ENCODE measurements at regions not wholly inside any gene's neighbourhood (a gene's known extent, or its start where the extent isn't known, plus 50 kb on each side); places are given as distances from the start of the nearest gene placed in this dataset.

GRCh38 chr1:29453502-29454240 is 217.3 kb downstream of the PTPRU start:
- DNase-seq (peak in 1 of 3 donors; percentile 38), ATAC-seq (ENCODE audit: low read depth in 2 of 2) (no peak)
- no peaks in the 10 kb centered on the region for H3K4me1 ChIP-seq (ENCODE audit: control insufficient read depth, insufficient read depth, low read length, poor library complexity, severe bottlenecking)
- H3K36me3 ChIP-seq (ENCODE audit: control insufficient read depth, insufficient read depth, low read length): no peaks in the 10 kb centered on the region
- H3K4me1 Mint-ChIP-seq: no peaks in the 10 kb centered on the region
- H3K4me3 Mint-ChIP-seq: no peak overlapping the region
- no peaks in the 10 kb centered on the region for H3K27me3 Mint-ChIP-seq
- no peaks in the 10 kb centered on the region for H3K9me3 ChIP-seq (ENCODE audit: control insufficient read depth in 2 of 2, low read length in 2 of 2)
- H3K9me3 Mint-ChIP-seq: peaks cover 0 to 4% (median 0%) of the 10 kb centered on the region in 7 donors
- H3K27ac ChIP-seq (ENCODE audit: insufficient read depth, low read length, poor library complexity, severe bottlenecking): no peak overlapping the region
- H3K27me3 ChIP-seq (ENCODE audit: control insufficient read depth, insufficient read depth, low read length): no peaks in the 10 kb centered on the region
- no peaks in the 10 kb centered on the region for H3K36me3 Mint-ChIP-seq
- no peak overlapping the region for H3K27ac Mint-ChIP-seq
- no peak overlapping the region for H3K4me3 ChIP-seq (ENCODE audit: low read depth, low read length)

- Mint-ChIP-seq H3K36me3 (no peaks in the 10 kb centered on the region), H3K27ac (peak overlapping the region in 1 of 3 donors; percentile 33), H3K4me1 (no peaks in the 10 kb centered on the region), H3K9me3 (peaks cover 0 to 4% (median 0%) of the 10 kb centered on the region in 7 donors), H3K27me3 (no peaks in the 10 kb centered on the region), H3K4me3 (no peak overlapping the region)
- ATAC-seq (ENCODE audit: low read depth in 2 of 2) (no peak), DNase-seq (no peak)
- no peaks in the 10 kb centered on the region for H3K4me1 ChIP-seq (ENCODE audit: control insufficient read depth, insufficient read depth, low read length, poor library complexity, severe bottlenecking)
- H3K27me3 ChIP-seq (ENCODE audit: control insufficient read depth, insufficient read depth, low read length): no peaks in the 10 kb centered on the region
- no peak overlapping the region for H3K27ac ChIP-seq (ENCODE audit: insufficient read depth, low read length, poor library complexity, severe bottlenecking)
- H3K36me3 ChIP-seq (ENCODE audit: control insufficient read depth, insufficient read depth, low read length): no peaks in the 10 kb centered on the region
- no peaks in the 10 kb centered on the region for H3K9me3 ChIP-seq (ENCODE audit: control insufficient read depth in 2 of 2, low read length in 2 of 2)
- no peak overlapping the region for H3K4me3 ChIP-seq (ENCODE audit: low read depth, low read length)
Observed at GRCh38 chr1:29452463-29453230, 216.3 kb downstream of the PTPRU start.

GRCh38 chr1:29451368-29451892 is 215.1 kb downstream of the PTPRU start:
- ATAC-seq (ENCODE audit: low read depth in 2 of 2): no peak
- Mint-ChIP-seq H3K9me3 (no peaks in the 10 kb centered on the region), H3K4me3 (no peak overlapping the region), H3K27me3 (no peaks in the 10 kb centered on the region), H3K27ac (no peak overlapping the region), H3K4me1 (no peaks in the 10 kb centered on the region), H3K36me3 (no peaks in the 10 kb centered on the region)
- Histone ChIP-seq H3K27ac (ENCODE audit: insufficient read depth, low read length, poor library complexity, severe bottlenecking) (no peak overlapping the region), H3K9me3 (ENCODE audit: control insufficient read depth in 2 of 2, low read length in 2 of 2) (no peaks in the 10 kb centered on the region), H3K36me3 (ENCODE audit: control insufficient read depth, insufficient read depth, low read length) (no peaks in the 10 kb centered on the region), H3K4me1 (ENCODE audit: control insufficient read depth, insufficient read depth, low read length, poor library complexity, severe bottlenecking) (no peaks in the 10 kb centered on the region), H3K4me3 (ENCODE audit: low read depth, low read length) (no peak overlapping the region), H3K27me3 (ENCODE audit: control insufficient read depth, insufficient read depth, low read length) (no peaks in the 10 kb centered on the region)
- no peak for DNase-seq

GRCh38 chr1:29450591-29450990 is 214.3 kb downstream of the PTPRU start:
- Histone ChIP-seq H3K27ac (ENCODE audit: insufficient read depth, low read length, poor library complexity, severe bottlenecking) (no peak overlapping the region), H3K4me1 (ENCODE audit: control insufficient read depth, insufficient read depth, low read length, poor library complexity, severe bottlenecking) (no peaks in the 10 kb centered on the region), H3K36me3 (ENCODE audit: control insufficient read depth, insufficient read depth, low read length) (no peaks in the 10 kb centered on the region), H3K27me3 (ENCODE audit: control insufficient read depth, insufficient read depth, low read length) (no peaks in the 10 kb centered on the region), H3K9me3 (ENCODE audit: control insufficient read depth in 2 of 2, low read length in 2 of 2) (no peaks in the 10 kb centered on the region), H3K4me3 (ENCODE audit: low read depth, low read length) (no peak overlapping the region)
- no peaks in the 10 kb centered on the region for H3K36me3 Mint-ChIP-seq
- ATAC-seq (ENCODE audit: low read depth in 2 of 2): no peak
- DNase-seq: no peak
- no peaks in the 10 kb centered on the region for H3K9me3 Mint-ChIP-seq
- H3K27me3 Mint-ChIP-seq: no peaks in the 10 kb centered on the region
- H3K4me1 Mint-ChIP-seq: no peaks in the 10 kb centered on the region
- no peak overlapping the region for H3K4me3 Mint-ChIP-seq
- H3K27ac Mint-ChIP-seq: no peak overlapping the region

GRCh38 chr1:29448456-29449235 is 212.3 kb downstream of the PTPRU start:
- Mint-ChIP-seq H3K27ac (no peak overlapping the region), H3K9me3 (peaks cover 0 to 2% (median 0%) of the 10 kb centered on the region in 7 donors), H3K27me3 (no peaks in the 10 kb centered on the region), H3K36me3 (no peaks in the 10 kb centered on the region), H3K4me3 (no peak overlapping the region), H3K4me1 (no peaks in the 10 kb centered on the region)
- no peak for DNase-seq
- no peaks in the 10 kb centered on the region for H3K4me1 ChIP-seq (ENCODE audit: control insufficient read depth, insufficient read depth, low read length, poor library complexity, severe bottlenecking)
- no peak overlapping the region for H3K27ac ChIP-seq (ENCODE audit: insufficient read depth, low read length, poor library complexity, severe bottlenecking)
- no peaks in the 10 kb centered on the region for H3K27me3 ChIP-seq (ENCODE audit: control insufficient read depth, insufficient read depth, low read length)
- no peaks in the 10 kb centered on the region for H3K9me3 ChIP-seq (ENCODE audit: control insufficient read depth in 2 of 2, low read length in 2 of 2)
- H3K36me3 ChIP-seq (ENCODE audit: control insufficient read depth, insufficient read depth, low read length): no peaks in the 10 kb centered on the region
- H3K4me3 ChIP-seq (ENCODE audit: low read depth, low read length): no peak overlapping the region
- ATAC-seq (ENCODE audit: low read depth in 2 of 2): no peak

GRCh38 chr1:29447368-29447767 is 211.0 kb downstream of the PTPRU start:
- DNase-seq (no peak), ATAC-seq (ENCODE audit: low read depth in 2 of 2) (no peak)
- Histone ChIP-seq H3K4me3 (ENCODE audit: low read depth, low read length) (no peak overlapping the region), H3K36me3 (ENCODE audit: control insufficient read depth, insufficient read depth, low read length) (no peaks in the 10 kb centered on the region), H3K27ac (ENCODE audit: insufficient read depth, low read length, poor library complexity, severe bottlenecking) (no peak overlapping the region), H3K9me3 (ENCODE audit: control insufficient read depth in 2 of 2, low read length in 2 of 2) (no peaks in the 10 kb centered on the region), H3K4me1 (ENCODE audit: control insufficient read depth, insufficient read depth, low read length, poor library complexity, severe bottlenecking) (no peaks in the 10 kb centered on the region), H3K27me3 (ENCODE audit: control insufficient read depth, insufficient read depth, low read length) (no peaks in the 10 kb centered on the region)
- H3K4me3 Mint-ChIP-seq: no peak overlapping the region
- H3K9me3 Mint-ChIP-seq: peaks cover 0 to 2% (median 0%) of the 10 kb centered on the region in 7 donors
- H3K27me3 Mint-ChIP-seq: peaks cover 9% of the 10 kb centered on the region
- H3K36me3 Mint-ChIP-seq: no peaks in the 10 kb centered on the region
- no peak overlapping the region for H3K27ac Mint-ChIP-seq
- no peaks in the 10 kb centered on the region for H3K4me1 Mint-ChIP-seq

- H3K4me3 ChIP-seq (ENCODE audit: low read depth, low read length): no peak overlapping the region
- H3K4me3 Mint-ChIP-seq: no peak overlapping the region
- ATAC-seq (ENCODE audit: low read depth in 2 of 2) (no peak), DNase-seq (no peak)
- peaks cover 0 to 2% (median 0%) of the 10 kb centered on the region in 7 donors for H3K9me3 Mint-ChIP-seq
- H3K27me3 ChIP-seq (ENCODE audit: control insufficient read depth, insufficient read depth, low read length): no peaks in the 10 kb centered on the region
- no peak overlapping the region for H3K27ac ChIP-seq (ENCODE audit: insufficient read depth, low read length, poor library complexity, severe bottlenecking)
- no peaks in the 10 kb centered on the region for H3K9me3 ChIP-seq (ENCODE audit: control insufficient read depth in 2 of 2, low read length in 2 of 2)
- H3K36me3 ChIP-seq (ENCODE audit: control insufficient read depth, insufficient read depth, low read length): no peaks in the 10 kb centered on the region
- H3K27me3 Mint-ChIP-seq: peaks cover 9% of the 10 kb centered on the region
- H3K36me3 Mint-ChIP-seq: no peaks in the 10 kb centered on the region
- H3K27ac Mint-ChIP-seq: no peak overlapping the region
- H3K4me1 ChIP-seq (ENCODE audit: control insufficient read depth, insufficient read depth, low read length, poor library complexity, severe bottlenecking): no peaks in the 10 kb centered on the region
- H3K4me1 Mint-ChIP-seq: no peaks in the 10 kb centered on the region
Observed at GRCh38 chr1:29444782-29445729, 208.7 kb downstream of the PTPRU start.
